GM12875 (cell line): ENCODE measurements at regions not wholly inside any gene's neighbourhood (a gene's known extent, or its start where the extent isn't known, plus 50 kb on each side); places are given as distances from the start of the nearest gene placed in this dataset.

ENCODE experiments used
- H3K4me3 ChIP-seq: one replicate; pipeline ENCODE4 v1.5.1; 2011; ENCODE audit warnings: low read depth, low read length, control low read depth
- CTCF ChIP-seq: IDR thresholded peaks from 2 replicates; pipeline ENCODE4 v1.5.1; 2011; ENCODE audit warnings: low read depth, mild to moderate bottlenecking, control low read depth, inconsistent platforms, low read length, moderate library complexity, borderline replicate concordance; ENCODE audit not compliant: insufficient read depth

GRCh38 chr18:24809173-24809950 lies 348.9 kb downstream of the HRH4 start:
- no peak overlapping the region for H3K4me3 ChIP-seq
- no peak for TF ChIP-seq CTCF

DNA sequence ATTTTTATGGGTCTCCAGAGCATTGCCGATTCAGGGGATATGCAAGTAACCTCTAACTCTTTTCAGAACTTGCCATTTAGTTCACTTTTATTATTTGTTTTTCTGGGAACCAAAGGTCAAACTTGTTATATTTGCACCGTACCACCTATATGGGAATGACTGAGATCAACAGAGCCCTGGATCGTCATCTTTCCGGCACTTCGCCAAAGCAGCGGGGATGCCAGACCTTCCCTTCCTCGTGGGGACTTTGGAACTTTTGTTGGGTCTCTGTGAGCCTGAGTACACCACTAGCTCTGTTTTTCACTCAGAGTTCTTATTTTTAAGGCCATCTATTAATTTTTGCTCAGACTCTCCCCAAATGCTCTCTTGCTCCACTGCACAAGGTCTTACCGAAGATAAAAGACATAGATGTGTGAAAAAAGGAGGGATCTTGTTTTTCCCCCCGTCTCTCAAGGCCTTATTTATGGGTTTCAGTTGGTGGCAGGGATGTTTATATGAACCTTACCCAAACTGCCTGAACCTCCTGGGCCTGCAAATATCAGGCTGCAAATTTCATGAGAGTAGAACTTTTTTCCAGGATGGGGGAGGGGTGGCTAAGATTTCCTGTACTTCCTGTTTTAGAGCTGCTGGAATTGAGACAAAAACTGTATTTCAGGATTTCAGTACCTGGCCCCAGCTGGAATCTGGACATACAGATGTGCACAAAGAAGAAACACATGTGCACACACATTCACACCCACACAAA lies 350.3 kb downstream of the HRH4 start:
- no peak overlapping the region for H3K4me3 ChIP-seq
- TF ChIP-seq CTCF: no peak

DNA sequence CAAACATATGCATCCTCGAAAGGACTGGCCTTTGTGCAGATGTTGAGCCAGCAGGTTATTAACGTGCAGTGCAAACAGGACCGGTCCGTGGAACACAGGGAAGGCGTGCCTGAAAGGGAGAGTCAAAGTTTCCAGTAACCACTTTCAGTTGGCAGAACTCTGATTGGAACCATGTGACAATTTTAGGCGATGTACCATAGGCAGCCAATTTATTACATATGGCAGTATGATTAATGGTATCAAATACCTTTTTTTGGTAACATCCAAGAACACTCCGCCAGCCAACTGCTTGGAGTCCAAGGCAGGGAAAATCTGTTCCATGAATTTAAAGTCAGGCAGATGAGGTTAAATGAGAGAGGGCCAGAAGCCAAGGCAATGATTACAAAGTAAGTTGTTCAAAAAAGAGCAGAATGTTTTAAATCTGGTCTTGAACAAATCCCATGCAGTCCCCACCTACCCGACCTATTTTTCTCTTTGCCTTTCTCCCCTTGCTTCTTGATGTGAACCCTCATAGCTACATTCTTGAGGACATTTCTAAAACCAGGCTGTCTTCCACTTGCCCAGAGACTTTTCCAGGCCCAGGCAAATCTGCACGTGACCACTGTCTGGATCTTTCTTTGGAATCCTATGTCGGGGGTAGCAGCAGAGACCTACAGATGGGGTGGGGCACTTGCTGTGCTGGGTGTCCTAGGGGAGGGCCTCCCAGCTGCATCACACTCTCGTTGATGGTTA lies 351.7 kb downstream of the HRH4 start:
- TF ChIP-seq CTCF: no peak
- H3K4me3 ChIP-seq: no peak overlapping the region

- H3K4me3 ChIP-seq: no peak overlapping the region
- TF ChIP-seq CTCF: no peak
These were observed 354.1 kb downstream of the HRH4 start for GRCh38 chr18:24814521-24814920.

GRCh38 chr18:24817150-24817549 lies 356.7 kb downstream of the HRH4 start:
- H3K4me3 ChIP-seq: no peak overlapping the region
- TF ChIP-seq CTCF: no peak

DNA sequence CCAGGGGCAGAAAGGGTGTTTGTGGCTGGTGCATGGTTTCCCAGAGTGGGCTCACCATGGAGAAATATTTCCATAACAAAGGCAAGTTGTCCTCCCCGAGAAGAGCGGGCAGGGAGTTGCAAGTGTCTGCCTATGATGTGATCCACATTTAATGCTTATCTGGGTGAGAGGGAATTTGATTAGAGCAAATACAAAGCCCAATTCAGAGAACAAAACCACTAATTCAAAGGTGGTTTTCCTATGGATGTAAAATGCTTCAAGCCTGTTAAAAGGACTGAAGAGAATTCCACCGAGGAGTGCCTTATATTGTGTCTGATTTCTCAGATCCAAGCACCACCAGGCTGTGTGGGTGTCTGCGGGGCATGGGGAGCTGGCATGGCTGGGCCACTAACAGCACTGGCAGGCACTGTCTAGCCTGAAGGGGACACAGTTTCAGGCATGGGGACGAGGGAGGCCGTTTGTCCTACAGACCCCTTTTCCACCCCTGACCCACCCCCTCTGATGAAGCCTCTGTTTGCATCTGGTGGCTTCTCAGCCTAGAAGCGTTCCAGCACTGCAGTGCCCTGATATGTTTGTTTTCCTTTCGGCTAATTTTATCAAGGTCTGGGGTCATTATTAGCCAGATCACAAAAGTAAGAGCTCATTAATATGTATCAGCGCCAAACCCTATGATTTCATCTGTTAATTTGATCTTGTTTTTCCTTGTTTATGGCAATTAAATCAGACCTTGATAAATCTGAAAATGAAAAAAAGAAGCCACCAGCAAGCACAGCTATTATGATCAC lies 357.3 kb downstream of the HRH4 start:
- H3K4me3 ChIP-seq: no peak overlapping the region
- TF ChIP-seq CTCF: no peak
